Fibroblast of lung (primary cell): ENCODE measurements at regions not wholly inside any gene's neighbourhood (a gene's known extent, or its start where the extent isn't known, plus 50 kb on each side); places are given as distances from the start of the nearest gene placed in this dataset.
"Not testable (repeated sequence)": the region's sequence is repeated elsewhere in the genome, so short reads cannot be mapped to it uniquely, and the experiment has no call there.

ENCODE experiments used
- DNase-seq, 2 donors: peaks; one replicate each; pipeline versions ENCODE4 v3.0.0 to v3.0.0-alpha.2; 2010; ENCODE audit warnings: low read depth in 2 of 2
- H2AFZ ChIP-seq: 2 replicates; pipeline ENCODE4 v1.5.1; 2012; ENCODE audit warnings: low read length, control low read depth, inconsistent platforms
- H3K27ac ChIP-seq: 2 replicates; pipeline ENCODE4 v1.5.1; 2011; ENCODE audit warnings: low read length, control low read depth; ENCODE audit not compliant: insufficient read depth
- H3K27me3 ChIP-seq: 2 replicates; pipeline ENCODE4 v1.5.1; 2011; ENCODE audit warnings: mild to moderate bottlenecking, low read length; ENCODE audit not compliant: control insufficient read depth, insufficient read depth
- H3K36me3 ChIP-seq: 2 replicates; pipeline ENCODE4 v1.5.1; 2011; ENCODE audit warnings: low read length; ENCODE audit not compliant: control insufficient read depth, insufficient read depth
- H3K4me1 ChIP-seq: 2 replicates; pipeline ENCODE4 v1.5.1; 2011; ENCODE audit warnings: low read length; ENCODE audit not compliant: control insufficient read depth, insufficient read depth; ENCODE audit errors: extremely low read depth
- H3K4me2 ChIP-seq: 2 replicates; pipeline ENCODE4 v1.5.1; 2011; ENCODE audit warnings: low read length, control low read depth; ENCODE audit not compliant: insufficient read depth; ENCODE audit errors: extremely low read depth
- H3K4me3 ChIP-seq, 4 experiments: fragments of 200-600 bp in 1 of 4; sonication (generic) in 1 of 4; replicated peaks in 1 of 4; 2 replicates each; pipeline ENCODE4 v1.5.1; 2011 to 2016; ENCODE audit warnings: low read length in 4 of 4, low read depth in 3 of 4, mild to moderate bottlenecking in 3 of 4, control low read depth in 2 of 4, inconsistent platforms in 1 of 4, mixed read lengths in 1 of 4; ENCODE audit not compliant: insufficient read depth in 1 of 4; ENCODE audit errors: control extremely low read depth in 1 of 4
- H3K79me2 ChIP-seq: 2 replicates; pipeline ENCODE4 v1.5.1; 2012; ENCODE audit warnings: mild to moderate bottlenecking, low read length, inconsistent platforms; ENCODE audit not compliant: control insufficient read depth, insufficient read depth
- H3K9ac ChIP-seq: 2 replicates; pipeline ENCODE4 v1.5.1; 2011; ENCODE audit warnings: mild to moderate bottlenecking, low read length, control low read depth; ENCODE audit not compliant: insufficient read depth
- H3K9me3 ChIP-seq: 2 replicates; pipeline ENCODE4 v1.5.1; 2012; ENCODE audit warnings: low read depth, low read length; ENCODE audit not compliant: control insufficient read depth, insufficient read depth
- H4K20me1 ChIP-seq: 2 replicates; pipeline ENCODE4 v1.5.1; 2011; ENCODE audit warnings: low read length; ENCODE audit not compliant: control insufficient read depth, insufficient read depth; ENCODE audit errors: extremely low read depth
- CTCF ChIP-seq, 2 donors: IDR thresholded peaks in 1 of 2; conservative IDR thresholded peaks in 1 of 2; 1 replicate in 1 of 2; 2 replicates in 1 of 2; pipeline ENCODE4 v1.5.1; 2011 to 2012; ENCODE audit warnings: low read length in 2 of 2, control low read depth in 1 of 2, inconsistent platforms in 1 of 2, low read depth in 1 of 2, mild to moderate bottlenecking in 1 of 2
- EZH2 ChIP-seq: IDR thresholded peaks from 2 replicates; pipeline ENCODE4 v1.5.1; 2012; ENCODE audit warnings: low read length, control low read depth, mild to moderate bottlenecking; ENCODE audit errors: missing control alignments

- DNase-seq: no peak
- H3K27ac ChIP-seq: no peak overlapping the region
- H3K36me3 ChIP-seq: no peaks in the 10 kb centered on the region
- H3K79me2 ChIP-seq: no peaks in the 10 kb centered on the region
- TF ChIP-seq CTCF (conservative IDR thresholded peaks at IDR 0.05 in 1 of 2, IDR thresholded peaks at IDR 0.05 in 1 of 2; ENCODE audit: low read depth in 1 of 2, low read length in 2 of 2) (no peak), EZH2 (no peak)
- H3K4me2 ChIP-seq: no peak overlapping the region
- H3K4me1 ChIP-seq: no peaks in the 10 kb centered on the region
- H3K9ac ChIP-seq: no peak overlapping the region
- no peaks in the 10 kb centered on the region for H3K9me3 ChIP-seq
- no peak overlapping the region for H2AFZ ChIP-seq
- H3K4me3 ChIP-seq: no peak overlapping the region
- no peaks in the 10 kb centered on the region for H4K20me1 ChIP-seq
- H3K27me3 ChIP-seq: no peaks in the 10 kb centered on the region
These were observed 278.1 kb upstream of the KLF4 start for GRCh38 chr9:107767711-107768110.

DNA sequence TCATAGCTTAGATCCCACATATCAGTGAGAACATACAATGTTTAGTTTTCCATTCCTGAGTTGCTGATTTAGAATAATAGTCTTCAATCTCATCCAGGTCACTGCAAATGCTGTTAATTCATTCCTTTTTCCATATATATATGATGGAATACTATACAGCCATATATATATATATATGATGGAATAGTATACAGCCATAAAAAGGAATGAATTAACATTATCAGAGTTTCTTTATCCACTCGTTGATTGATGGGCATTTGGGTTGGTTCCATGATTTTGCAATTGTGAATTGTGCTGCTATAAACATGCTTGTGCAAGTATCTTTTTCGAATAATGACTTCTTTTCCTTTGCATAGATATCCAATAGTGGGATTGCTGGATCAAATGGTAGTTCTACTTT is 273.9 kb upstream of the KLF4 start:
- H3K4me3 ChIP-seq, DNase-seq, H3K4me2 ChIP-seq, H2AFZ ChIP-seq, H3K9ac ChIP-seq, H4K20me1 ChIP-seq, H3K4me1 ChIP-seq, H3K79me2 ChIP-seq, H3K9me3 ChIP-seq, H3K27me3 ChIP-seq, H3K36me3 ChIP-seq, H3K27ac ChIP-seq: not testable (repeated sequence)

- no peak overlapping the region for H3K4me2 ChIP-seq
- H3K27me3 ChIP-seq: no peaks in the 10 kb centered on the region
- H3K9me3 ChIP-seq: no peaks in the 10 kb centered on the region
- H3K4me1 ChIP-seq: no peaks in the 10 kb centered on the region
- H4K20me1 ChIP-seq: no peaks in the 10 kb centered on the region
- no peaks in the 10 kb centered on the region for H3K36me3 ChIP-seq
- H3K79me2 ChIP-seq: no peaks in the 10 kb centered on the region
- TF ChIP-seq CTCF (conservative IDR thresholded peaks at IDR 0.05 in 1 of 2, IDR thresholded peaks at IDR 0.05 in 1 of 2; ENCODE audit: low read depth in 1 of 2, low read length in 2 of 2) (no peak), EZH2 (no peak)
- DNase-seq: no peak
- H3K9ac ChIP-seq: no peak overlapping the region
- no peak overlapping the region for H3K4me3 ChIP-seq
- H2AFZ ChIP-seq: no peak overlapping the region
- H3K27ac ChIP-seq: no peak overlapping the region
These were observed 271.7 kb upstream of the KLF4 start for GRCh38 chr9:107761307-107761706.
